HG02981 (cell line): ENCODE measurements at regions not wholly inside any gene's neighbourhood (a gene's known extent, or its start where the extent isn't known, plus 50 kb on each side); places are given as distances from the start of the nearest gene placed in this dataset.

Experiments used
- ATAC-seq: cut with Tn5 transposase; IDR thresholded peaks from one replicate; pipeline ENCODE4 v1.9.1; 2021; ENCODE audit warnings: mild to moderate bottlenecking, moderate library complexity; ENCODE audit not compliant: unreplicated experiment

GRCh38 chr2:23132823-23133595 lies 252.0 kb upstream of the KLHL29 start:
- ATAC-seq, result no peak

- ATAC-seq, result no peak
Measured at GRCh38 chr2:23134726-23135125, 250.3 kb upstream of the KLHL29 start.

GRCh38 chr2:23135481-23136100 lies 249.4 kb upstream of the KLHL29 start:
- ATAC-seq, result no peak

- no peak for ATAC-seq
Measured at GRCh38 chr2:23137166-23137565, 247.8 kb upstream of the KLHL29 start.

- no peak for ATAC-seq
Measured at GRCh38 chr2:23138701-23139100, 246.3 kb upstream of the KLHL29 start.

- no peak for ATAC-seq
Measured at GRCh38 chr2:23145460-23145859, 239.5 kb upstream of the KLHL29 start.

GRCh38 chr2:23146011-23146410 lies 239.0 kb upstream of the KLHL29 start:
- no peak for ATAC-seq

- no peak for ATAC-seq
Measured at GRCh38 chr2:23148342-23148741, 236.6 kb upstream of the KLHL29 start.

- no peak for ATAC-seq
Measured at GRCh38 chr2:23149777-23150176, 235.2 kb upstream of the KLHL29 start.

GRCh38 chr2:23153484-23153883 lies 231.5 kb upstream of the KLHL29 start:
- no peak for ATAC-seq

GRCh38 chr2:23155022-23155421 lies 230.0 kb upstream of the KLHL29 start:
- ATAC-seq, result no peak

- no peak for ATAC-seq
Measured at GRCh38 chr2:23157812-23158211, 227.2 kb upstream of the KLHL29 start.

GRCh38 chr2:23158306-23158705 lies 226.7 kb upstream of the KLHL29 start:
- ATAC-seq, result no peak

- ATAC-seq, result no peak
Measured at GRCh38 chr2:23159746-23160405, 225.1 kb upstream of the KLHL29 start.

- no peak for ATAC-seq
Measured at GRCh38 chr2:23164173-23164572, 220.8 kb upstream of the KLHL29 start.

- no peak for ATAC-seq
Measured at GRCh38 chr2:23169896-23170295, 215.1 kb upstream of the KLHL29 start.

GRCh38 chr2:23171108-23171507 lies 213.9 kb upstream of the KLHL29 start:
- no peak for ATAC-seq

- no peak for ATAC-seq
Measured at GRCh38 chr2:23178396-23178795, 206.6 kb upstream of the KLHL29 start.

GRCh38 chr2:23183733-23184132 lies 201.2 kb upstream of the KLHL29 start:
- no peak for ATAC-seq

GRCh38 chr2:23198316-23199114 lies 186.5 kb upstream of the KLHL29 start:
- no peak for ATAC-seq
